Fibroblast of mammary gland (primary cell): ENCODE measurements at regions not wholly inside any gene's neighbourhood (a gene's known extent, or its start where the extent isn't known, plus 50 kb on each side); places are given as distances from the start of the nearest gene placed in this dataset.

Source experiments
- DNase-seq: peaks from one replicate; pipeline ENCODE4 v3.0.0-alpha.2; 2010; ENCODE audit warnings: low read depth
- H3K4me3 ChIP-seq: 2 replicates; pipeline ENCODE4 v1.5.1; 2011; ENCODE audit warnings: low read depth, mild to moderate bottlenecking, low read length, moderate library complexity; ENCODE audit not compliant: control insufficient read depth
- TF ChIP-seq, protein P1 (sequence below): conservative IDR thresholded peaks from 2 replicates; pipeline ENCODE4 v1.5.1; 2011; ENCODE audit warnings: low read depth, low read length, inconsistent platforms; ENCODE audit not compliant: control insufficient read depth, insufficient read depth

DNA sequence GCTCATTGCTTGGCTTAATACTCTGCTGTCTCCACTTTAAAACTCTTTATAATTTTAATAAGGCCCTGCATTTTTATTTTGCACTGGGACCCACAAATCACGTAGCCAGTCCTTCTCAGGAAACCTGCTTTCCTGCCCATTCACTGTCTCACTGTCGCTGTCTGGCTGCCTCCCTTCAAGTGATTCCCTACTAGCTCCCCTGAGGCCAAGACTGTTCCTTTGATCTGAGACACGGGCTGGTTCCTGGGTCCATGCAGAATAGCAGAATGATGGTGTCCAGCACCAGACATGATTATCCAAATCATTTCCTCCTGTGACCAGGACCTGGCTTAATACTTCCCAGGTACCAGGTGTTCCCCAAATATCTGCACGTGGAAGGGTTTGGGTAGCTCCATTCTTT lies 597.1 kb upstream of the KLF4 start:
- TF ChIP-seq, protein P1, sequence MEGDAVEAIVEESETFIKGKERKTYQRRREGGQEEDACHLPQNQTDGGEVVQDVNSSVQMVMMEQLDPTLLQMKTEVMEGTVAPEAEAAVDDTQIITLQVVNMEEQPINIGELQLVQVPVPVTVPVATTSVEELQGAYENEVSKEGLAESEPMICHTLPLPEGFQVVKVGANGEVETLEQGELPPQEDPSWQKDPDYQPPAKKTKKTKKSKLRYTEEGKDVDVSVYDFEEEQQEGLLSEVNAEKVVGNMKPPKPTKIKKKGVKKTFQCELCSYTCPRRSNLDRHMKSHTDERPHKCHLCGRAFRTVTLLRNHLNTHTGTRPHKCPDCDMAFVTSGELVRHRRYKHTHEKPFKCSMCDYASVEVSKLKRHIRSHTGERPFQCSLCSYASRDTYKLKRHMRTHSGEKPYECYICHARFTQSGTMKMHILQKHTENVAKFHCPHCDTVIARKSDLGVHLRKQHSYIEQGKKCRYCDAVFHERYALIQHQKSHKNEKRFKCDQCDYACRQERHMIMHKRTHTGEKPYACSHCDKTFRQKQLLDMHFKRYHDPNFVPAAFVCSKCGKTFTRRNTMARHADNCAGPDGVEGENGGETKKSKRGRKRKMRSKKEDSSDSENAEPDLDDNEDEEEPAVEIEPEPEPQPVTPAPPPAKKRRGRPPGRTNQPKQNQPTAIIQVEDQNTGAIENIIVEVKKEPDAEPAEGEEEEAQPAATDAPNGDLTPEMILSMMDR = no peak
- no peak overlapping the region for H3K4me3 ChIP-seq
- no peak for DNase-seq

- H3K4me3 ChIP-seq = no peak overlapping the region
- no peak for DNase-seq
- TF ChIP-seq, protein P1 = no peak
These were observed 595.7 kb upstream of the KLF4 start for GRCh38 chr9:108085294-108085693.

DNA sequence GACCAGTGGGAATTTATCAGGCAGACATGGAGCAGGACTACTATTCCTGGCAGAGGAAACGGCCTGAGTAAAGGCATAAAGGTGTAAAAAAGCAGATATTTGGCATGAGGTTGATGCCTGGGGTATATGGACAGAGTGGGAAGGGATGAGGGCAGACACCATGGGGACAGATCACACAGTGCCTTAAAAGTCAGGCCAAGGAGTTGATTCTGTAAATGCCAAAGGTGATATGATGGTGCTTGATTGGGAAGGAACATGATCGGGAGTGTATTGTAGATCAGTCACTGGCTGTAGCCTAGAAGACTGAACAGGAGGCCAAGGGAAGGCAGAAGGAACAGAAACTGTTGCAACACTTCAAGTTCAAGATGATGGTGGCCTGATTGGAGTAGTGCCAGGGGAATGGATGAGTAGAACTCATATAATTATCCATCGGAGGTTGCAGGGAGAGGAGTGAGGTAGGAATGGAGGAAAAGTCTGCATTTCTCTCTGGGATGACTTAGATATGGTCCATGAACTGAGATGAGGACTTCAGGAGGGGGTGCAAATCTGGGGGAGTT lies 594.3 kb upstream of the KLF4 start:
- DNase-seq = peak; percentile 28
- H3K4me3 ChIP-seq = no peak overlapping the region
- TF ChIP-seq, protein P1 = no peak

GRCh38 chr9:108083160-108083750 lies 593.7 kb upstream of the KLF4 start:
- TF ChIP-seq, protein P1 = no peak
- DNase-seq = no peak
- H3K4me3 ChIP-seq = no peak overlapping the region

DNA sequence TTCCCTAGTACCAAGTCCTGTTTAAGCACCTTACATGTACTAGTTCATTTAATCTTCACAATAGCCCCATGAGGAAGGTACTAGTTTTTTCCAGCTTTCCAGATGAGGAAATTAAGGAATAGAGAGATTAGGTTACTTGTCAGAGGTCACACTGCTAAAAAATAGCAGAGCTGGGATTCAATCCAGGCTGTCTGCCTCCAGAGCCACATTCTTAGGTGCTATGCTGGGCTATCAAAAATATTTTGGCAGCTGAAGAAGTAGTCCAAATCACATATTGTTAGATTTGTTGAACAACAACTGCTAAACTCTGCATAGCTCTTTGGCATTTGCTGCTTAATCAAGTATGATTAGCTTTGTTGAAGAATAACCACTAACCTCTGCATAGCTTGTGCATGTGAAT lies 591.5 kb upstream of the KLF4 start:
- TF ChIP-seq, protein P1 = no peak
- H3K4me3 ChIP-seq = no peak overlapping the region
- no peak for DNase-seq

DNA sequence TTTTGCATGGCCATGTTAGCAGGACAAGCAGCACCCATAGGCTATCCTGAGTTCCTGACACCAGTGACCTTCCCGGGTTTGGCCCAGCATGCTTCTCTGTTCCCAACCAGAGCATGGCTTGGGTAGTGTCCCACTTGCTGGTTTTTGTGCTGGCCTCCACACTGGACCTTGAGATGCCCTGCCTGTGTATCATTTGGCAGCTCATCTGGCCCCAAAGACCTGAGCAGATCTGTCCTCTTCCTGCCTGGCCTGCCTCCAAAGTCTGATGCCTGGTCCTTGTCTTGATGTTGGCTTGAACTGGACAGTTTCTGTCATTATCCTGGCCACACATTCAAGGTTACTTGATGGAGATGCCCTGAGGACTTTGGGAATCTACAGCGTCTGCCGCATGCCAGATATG lies 590.7 kb upstream of the KLF4 start:
- DNase-seq = no peak
- no peak overlapping the region for H3K4me3 ChIP-seq
- TF ChIP-seq, protein P1 = no peak
